ENCODE measurements at regions not wholly inside any gene's neighbourhood (a gene's known extent, or its start where the extent isn't known, plus 50 kb on each side); places are given as distances from the start of the nearest gene placed in this dataset.

DNA sequence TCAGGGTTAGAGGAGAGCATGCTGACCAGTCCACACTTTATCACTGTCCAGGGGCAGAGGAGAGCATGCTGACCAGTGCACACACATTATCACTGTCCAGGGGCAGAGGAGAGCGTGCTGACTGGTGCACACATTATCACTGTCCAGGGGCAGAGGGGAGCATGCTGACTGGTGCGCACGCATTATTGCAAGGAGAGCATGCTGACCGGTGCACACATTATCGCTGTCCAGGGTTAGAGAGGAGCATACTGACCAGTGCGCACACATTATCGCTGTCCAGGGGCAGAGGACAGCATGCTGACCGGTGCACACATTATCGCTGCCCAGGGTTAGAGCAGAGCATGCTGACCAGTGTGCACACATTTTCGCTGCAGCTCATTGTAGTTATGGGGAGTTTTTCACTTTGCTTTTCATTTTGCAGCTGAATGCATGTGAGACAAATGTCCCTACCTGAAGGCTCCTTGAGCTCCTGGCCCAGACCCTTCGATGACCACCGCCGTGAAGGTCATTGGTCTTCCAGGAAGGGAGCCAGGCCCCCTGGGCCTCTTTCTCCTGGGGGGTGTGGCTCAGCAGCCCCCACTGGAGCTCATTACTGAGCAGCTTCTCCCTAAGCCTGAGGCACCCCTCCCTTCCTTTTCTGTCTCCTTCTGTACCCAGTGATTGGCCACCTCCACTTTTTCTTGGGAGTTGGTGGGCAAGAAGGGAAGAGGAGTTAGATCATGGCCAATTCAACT lies 178.8 kb upstream of the AFDN start:
- TF ChIP-seq POLR2AphosphoS5 (IDR thresholded peaks at IDR 0.05; ENCODE audit: borderline replicate concordance, low read depth, low read length): no peak
- TF ChIP-seq EZH2 (IDR thresholded peaks at IDR 0.05): no peak
